ENCODE measurements at regions not wholly inside any gene's neighbourhood (a gene's known extent, or its start where the extent isn't known, plus 50 kb on each side); places are given as distances from the start of the nearest gene placed in this dataset.

DNA sequence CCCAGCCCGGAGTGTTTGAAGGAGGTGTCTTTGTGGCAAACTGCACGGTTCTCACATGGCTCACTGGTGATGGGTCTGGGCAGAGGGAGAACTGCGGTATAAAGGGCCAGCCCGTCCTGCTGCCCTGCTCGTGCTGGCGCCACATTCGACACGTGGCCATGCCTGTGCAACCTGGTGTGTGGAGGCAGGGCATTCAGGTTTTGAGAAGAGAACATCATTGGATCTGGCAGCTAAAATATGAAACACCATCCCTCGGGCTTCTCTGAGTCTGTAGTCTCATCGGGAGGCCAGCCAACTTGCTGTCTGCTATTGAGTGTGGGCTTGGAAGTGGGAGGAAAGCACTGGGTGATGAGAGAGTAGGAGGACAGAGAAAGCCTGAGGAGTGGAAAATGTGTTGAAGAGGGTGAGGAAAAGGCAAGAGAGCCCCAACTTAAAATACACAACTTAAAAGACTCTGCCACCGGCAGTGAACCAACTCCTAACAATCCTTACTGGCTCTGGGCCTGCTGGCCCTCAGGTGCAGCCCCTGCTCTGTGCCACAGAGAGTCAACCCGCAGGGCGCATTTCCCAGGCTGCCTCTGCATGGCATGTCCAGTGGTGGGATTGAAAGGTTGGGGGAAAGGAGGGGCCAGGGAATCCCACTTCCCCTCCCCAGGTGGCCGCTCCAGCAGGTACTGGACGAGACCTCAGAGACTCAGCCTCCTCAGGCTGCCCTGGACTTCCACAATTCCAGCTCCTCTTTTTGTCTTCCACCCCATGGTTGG, 112.7 kb upstream of the DLX2 start:
- no peak for TF ChIP-seq EZH2 (IDR thresholded peaks at IDR 0.05; ENCODE audit: insufficient read depth, poor library complexity, severe bottlenecking)
- TF ChIP-seq EZH2phosphoT487 (IDR thresholded peaks at IDR 0.05; ENCODE audit: insufficient read depth, low read depth): no peak

All from GM23248 (cell line).